ENCODE measurements at regions not wholly inside any gene's neighbourhood (a gene's known extent, or its start where the extent isn't known, plus 50 kb on each side); places are given as distances from the start of the nearest gene placed in this dataset.

DNA sequence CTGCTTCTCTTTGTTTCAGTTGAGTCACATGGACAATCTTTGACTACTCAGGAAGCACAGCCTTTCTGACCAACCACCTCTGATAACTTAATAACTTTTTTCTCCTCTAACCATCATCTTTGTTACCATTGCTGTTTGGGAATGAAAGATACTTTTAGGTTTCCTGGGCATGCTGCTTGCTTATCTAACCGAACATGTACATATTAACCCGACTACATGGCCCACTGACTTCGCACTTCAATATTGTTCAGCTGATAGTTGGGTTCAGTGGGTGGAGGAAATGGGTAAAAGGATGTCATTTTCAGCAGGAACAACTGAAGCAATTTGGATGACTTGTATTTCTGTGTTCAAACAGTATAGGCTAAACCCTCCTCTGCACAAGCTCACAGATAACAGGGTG lies 214.3 kb downstream of the SQOR start:
- no peak overlapping the region for H3K23ac ChIP-seq (ENCODE audit: low read depth, low read length)
- no CpG with 5 or more reads among the region's 3 CpGs for WGBS, 2 experiments (ENCODE audit: extremely low coverage in 2 of 2, insufficient read length in 1 of 2)
- TF ChIP-seq CTCF (conservative IDR thresholded peaks at IDR 0.05; ENCODE audit: low read depth, low read length), result no peak
- no peak for TF ChIP-seq USF2 (IDR thresholded peaks at IDR 0.05; ENCODE audit: low read depth, low read length)
- TF ChIP-seq FOS (IDR thresholded peaks at IDR 0.05; ENCODE audit: low read depth, low read length), result no peak
- no peak for TF ChIP-seq CEBPB (IDR thresholded peaks at IDR 0.05; ENCODE audit: low read depth, low read length)
- TF ChIP-seq SMC3 (IDR thresholded peaks at IDR 0.05; ENCODE audit: low read depth, low read length), result no peak
- TF ChIP-seq BHLHE40 (IDR thresholded peaks at IDR 0.05; ENCODE audit: low read depth, low read length), result no peak
- no peak for TF ChIP-seq NFE2L2 (IDR thresholded peaks at IDR 0.05; ENCODE audit: low read depth, low read length)
- no peak for TF ChIP-seq MAZ (IDR thresholded peaks at IDR 0.05; ENCODE audit: borderline replicate concordance, low read depth, low read length)
- TF ChIP-seq POLR2A (IDR thresholded peaks at IDR 0.05; ENCODE audit: low read depth, low read length), result no peak
- no peak for TF ChIP-seq CHD1 (IDR thresholded peaks at IDR 0.05; ENCODE audit: low read depth, low read length)
- TF ChIP-seq MAFK (IDR thresholded peaks at IDR 0.05; ENCODE audit: low read depth, low read length), result no peak
- no peak for TF ChIP-seq RCOR1 (IDR thresholded peaks at IDR 0.05; ENCODE audit: insufficient replicate concordance, low read length)
- H3K9me3 ChIP-seq (ENCODE audit: control insufficient read depth, insufficient read depth, low read length), result peaks cover 7% of the 10 kb centered on the region
- no peak overlapping the region for H2BK120ac ChIP-seq (ENCODE audit: low read depth, low read length)
- H3K4ac ChIP-seq (ENCODE audit: low read depth, low read length), result no peak overlapping the region
- H3K18ac ChIP-seq (ENCODE audit: low read depth, low read length), result no peak overlapping the region
- POLR2A ChIA-PET (ENCODE audit: unreplicated experiment), result no interaction called here
- no peak overlapping the region for H4K91ac ChIP-seq (ENCODE audit: insufficient read depth, low read depth, low read length)
- no peak overlapping the region for H3K4me3 ChIP-seq (ENCODE audit: insufficient read depth, low read depth, low read length)
- dilution Hi-C loops (cut with HindIII; ENCODE audit: low sequenced_read_pairs, unreplicated experiment) (no loop called here), intact Hi-C loops (cut with micrococcal nuclease) (no loop called here), in situ Hi-C loops (cut with MboI; ENCODE audit: low sequenced_read_pairs) (no loop called here)
- H2AK9ac ChIP-seq (replicated peaks; ENCODE audit: low read depth, low read length, poor library complexity), result no peak overlapping the region
- no peak overlapping the region for H3K9ac ChIP-seq (ENCODE audit: low read depth, low read length)
- no peaks in the 10 kb centered on the region for H3K4me1 ChIP-seq (ENCODE audit: control insufficient read depth, insufficient read depth, low read length)
- no peaks in the 10 kb centered on the region for H3K79me1 ChIP-seq (ENCODE audit: low read depth in 1 of 2, low read length in 2 of 2)
- no peak for ATAC-seq (ENCODE audit: low read depth)
- H3K9me1 ChIP-seq (ENCODE audit: insufficient read depth, low read length), result no peaks in the 10 kb centered on the region
- no peak overlapping the region for H4K8ac ChIP-seq (ENCODE audit: low read depth in 2 of 2, low read length in 2 of 2)
- no peak overlapping the region for H3K27ac ChIP-seq (ENCODE audit: insufficient read depth, low read length)
- H3K4me2 ChIP-seq (ENCODE audit: low read depth, low read length), result no peak overlapping the region
- H3K36me3 ChIP-seq (ENCODE audit: control insufficient read depth, insufficient read depth, low read length), result no peaks in the 10 kb centered on the region
- DNase-seq, result no peak
- H2BK15ac ChIP-seq (ENCODE audit: low read depth, low read length), result no peak overlapping the region
- H4K5ac ChIP-seq (ENCODE audit: low read depth, low read length), result no peak overlapping the region
- H3K14ac ChIP-seq (replicated peaks; ENCODE audit: low read depth, low read length), result no peak overlapping the region
- no peak overlapping the region for H2BK20ac ChIP-seq (ENCODE audit: low read depth, low read length)
- no peak overlapping the region for H2AK5ac ChIP-seq (ENCODE audit: low read depth, low read length)
- H2BK5ac ChIP-seq (ENCODE audit: low read depth, low read length, poor library complexity, severe bottlenecking), result no peak overlapping the region
- H4K20me1 ChIP-seq (ENCODE audit: insufficient read depth, low read length), result no peaks in the 10 kb centered on the region
- CTCF ChIA-PET, result no interaction called here
- no peaks in the 10 kb centered on the region for H3K27me3 ChIP-seq (ENCODE audit: control insufficient read depth, insufficient read depth, low read length)
- no peak overlapping the region for H2AFZ ChIP-seq (replicated peaks; ENCODE audit: low read length, poor library complexity)
- BruUV-seq (replicated peaks), result no TSS peak
- no peak overlapping the region for H3K56ac ChIP-seq (ENCODE audit: extremely low read depth, insufficient read depth, low read length)

Data from IMR-90 (cell line).